Endothelial cell of umbilical vein (primary cell): ENCODE measurements at regions not wholly inside any gene's neighbourhood (a gene's known extent, or its start where the extent isn't known, plus 50 kb on each side); places are given as distances from the start of the nearest gene placed in this dataset.

ENCODE experiments used
- BruUV-seq: library from RNA; stranded (reverse); fragments of 400-500 nt; replicated peaks from 2 replicates; lab custom pipeline; 2021; lab: Mats Ljungman, UMichigan
- CTCF ChIA-PET: fragments of 300-600, 350-600 bp; sonication (Branson Sonifier 250); formaldehyde crosslinking; loops from one replicate; lab custom pipeline; 2021; ENCODE audit warnings: antibody characterized with exemption, inconsistent platforms; lab: Charles Lee
- POLR2A ChIA-PET: fragments of 300-600, 350-600 bp; sonication (Branson Sonifier 250); formaldehyde crosslinking; loops from one replicate; lab custom pipeline; 2021; ENCODE audit warnings: antibody characterized with exemption, inconsistent platforms; lab: Charles Lee
- DNase-seq: peaks from one replicate; pipeline ENCODE4 v3.0.0-alpha.2; 2011; ENCODE audit warnings: low read depth, low spot score
- FAIRE-seq: peaks from 2 replicates; lab custom pipeline; 2011; peaks lifted over from hg19 to GRCh38; lab: Jason Lieb, UNC
- H2AFZ ChIP-seq: 2 replicates; pipeline ENCODE4 v1.6.0; 2012; ENCODE audit warnings: low read depth, low read length, control low read depth, inconsistent platforms
- H3K27ac ChIP-seq: 2 replicates; pipeline ENCODE4 v1.5.1; 2011; ENCODE audit warnings: low read depth, mild to moderate bottlenecking, control low read depth, low read length, moderate library complexity; ENCODE audit not compliant: insufficient read depth
- H3K27me3 ChIP-seq, 2 experiments: 2 replicates each; pipeline versions ENCODE4 v1.6.0 to v1.6.1; 2011; ENCODE audit warnings: low read length in 2 of 2, mixed read lengths in 1 of 2; ENCODE audit not compliant: control insufficient read depth in 2 of 2, insufficient read depth in 2 of 2
- H3K36me3 ChIP-seq, 2 experiments: 2 replicates in 1 of 2; 3 replicates in 1 of 2; pipeline ENCODE4 v1.5.1; 2011; ENCODE audit warnings: low read length in 2 of 2, mild to moderate bottlenecking in 1 of 2, moderate library complexity in 1 of 2; ENCODE audit not compliant: control insufficient read depth in 2 of 2, insufficient read depth in 2 of 2; ENCODE audit errors: extremely low read depth in 1 of 2
- H3K4me1 ChIP-seq: 3 replicates; pipeline ENCODE4 v1.5.1; 2011; ENCODE audit warnings: mild to moderate bottlenecking, low read length; ENCODE audit not compliant: control insufficient read depth, insufficient read depth; ENCODE audit errors: extremely low read depth
- H3K4me2 ChIP-seq: 2 replicates; pipeline ENCODE4 v1.6.1; 2011; ENCODE audit warnings: low read length, control low read depth, mixed read lengths; ENCODE audit not compliant: insufficient read depth
- H3K4me3 ChIP-seq, 3 experiments: fragments of 200-600 bp in 1 of 3; sonication (generic), shearing (Covaris generic) in 1 of 3; replicated peaks in 1 of 3; 2 replicates each; pipeline ENCODE4 v1.5.1; 2011 to 2016; ENCODE audit warnings: control low read depth in 3 of 3, low read length in 3 of 3, mild to moderate bottlenecking in 2 of 3, inconsistent platforms in 1 of 3, low read depth in 1 of 3, moderate library complexity in 1 of 3; ENCODE audit not compliant: insufficient read depth in 1 of 3
- H3K79me2 ChIP-seq: 2 replicates; pipeline ENCODE4 v1.6.0; 2012; ENCODE audit warnings: low read length, inconsistent platforms; ENCODE audit not compliant: control insufficient read depth, insufficient read depth
- H3K9ac ChIP-seq: replicated peaks from 2 replicates; pipeline ENCODE3; 2011; ENCODE audit warnings: low read length, control low read depth; ENCODE audit not compliant: insufficient read depth; ENCODE audit errors: extremely low read depth
- H3K9me1 ChIP-seq: replicated peaks from 3 replicates; pipeline ENCODE4 v1.6.0; 2011; ENCODE audit warnings: mild to moderate bottlenecking, low read length; ENCODE audit not compliant: control insufficient read depth, insufficient read depth; ENCODE audit errors: extremely low read depth
- H3K9me3 ChIP-seq: replicated peaks from 2 replicates; pipeline ENCODE4 v1.5.1; 2012; ENCODE audit warnings: low read length, inconsistent platforms; ENCODE audit not compliant: control insufficient read depth, insufficient read depth
- H4K20me1 ChIP-seq: replicated peaks from 2 replicates; pipeline ENCODE3; 2011; ENCODE audit warnings: mild to moderate bottlenecking, low read length; ENCODE audit not compliant: control insufficient read depth, insufficient read depth; ENCODE audit errors: extremely low read depth
- CTCF ChIP-seq, 2 donors: IDR thresholded peaks; 1 replicate in 1 of 2; 2 replicates in 1 of 2; pipeline ENCODE4 v1.5.1; 2011; ENCODE audit warnings: low read length in 2 of 2, mild to moderate bottlenecking in 2 of 2, moderate library complexity in 2 of 2, control low read depth in 1 of 2, inconsistent platforms in 1 of 2, low read depth in 1 of 2; ENCODE audit not compliant: insufficient read depth in 1 of 2; ENCODE audit errors: extremely low read depth in 1 of 2
- EZH2 ChIP-seq: IDR thresholded peaks from 2 replicates; pipeline ENCODE4 v1.6.1; 2012; ENCODE audit warnings: borderline replicate concordance, low read depth, mild to moderate bottlenecking, moderate library complexity, low read length, inconsistent platforms; ENCODE audit not compliant: severe bottlenecking
- FOS ChIP-seq: IDR thresholded peaks from 2 replicates; pipeline ENCODE4 v1.6.1; 2011; ENCODE audit warnings: mild to moderate bottlenecking, low read length, moderate library complexity, borderline replicate concordance; ENCODE audit not compliant: insufficient read depth
- GATA2 ChIP-seq: IDR thresholded peaks from 2 replicates; pipeline ENCODE4 v1.7.0; 2011; ENCODE audit warnings: low read depth, mild to moderate bottlenecking, moderate library complexity, mixed read lengths, low read length; ENCODE audit not compliant: insufficient read length, insufficient read depth
- MYC ChIP-seq: IDR thresholded peaks from one replicate; pipeline ENCODE4 v1.6.1; 2011; ENCODE audit warnings: mild to moderate bottlenecking, low read depth, low read length
- POLR2A ChIP-seq: IDR thresholded peaks from 2 replicates; pipeline ENCODE4 v1.6.1; 2012; ENCODE audit warnings: low read depth, mild to moderate bottlenecking, control low read depth, low read length
- POLR2AphosphoS5 ChIP-seq: IDR thresholded peaks from 2 replicates; pipeline ENCODE4 v1.6.1; 2012; ENCODE audit warnings: low read depth, mild to moderate bottlenecking, control low read depth, low read length, moderate library complexity; ENCODE audit not compliant: insufficient read depth
- dilution Hi-C: fragments of 300-500 bp; cut with MboI; formaldehyde crosslinking; loops from one replicate; pipeline ENCODE4 v1.15.0; 2019; ENCODE audit warnings: low sequenced_read_pairs; ENCODE audit not compliant: extremely low pct_ligation_motif_present
- intact Hi-C: fragments of 100-400 bp; cut with micrococcal nuclease; formaldehyde crosslinking; loops from one replicate; pipeline ENCODE4 v1.10.0; 2022
- TF ChIP-seq, protein P1 (sequence below): IDR thresholded peaks from 2 replicates; pipeline ENCODE4 v1.6.1; 2011; ENCODE audit not compliant: insufficient read depth, insufficient read length

- H3K9ac ChIP-seq = no peak overlapping the region
- H3K9me3 ChIP-seq = no peaks in the 10 kb centered on the region
- no peaks in the 10 kb centered on the region for H3K36me3 ChIP-seq
- H3K9me1 ChIP-seq = no peaks in the 10 kb centered on the region
- no peak overlapping the region for H3K4me3 ChIP-seq
- H3K4me2 ChIP-seq = no peak overlapping the region
- ChIA-PET POLR2A (no interaction called here), CTCF (no interaction called here)
- H3K27ac ChIP-seq = no peak overlapping the region
- DNase-seq (no peak), FAIRE-seq (no peak)
- no TSS peak for BruUV-seq
- no peaks in the 10 kb centered on the region for H4K20me1 ChIP-seq
- no peak overlapping the region for H2AFZ ChIP-seq
- intact Hi-C loops (no loop called here), dilution Hi-C loops (no loop called here)
- TF ChIP-seq FOS (no peak), POLR2A (no peak)
- H3K27me3 ChIP-seq = no peaks in the 10 kb centered on the region
- no peaks in the 10 kb centered on the region for H3K79me2 ChIP-seq
- H3K4me1 ChIP-seq = no peaks in the 10 kb centered on the region
These were observed 363.3 kb downstream of the SEMA3D start for GRCh38 chr7:84823530-84823929.

DNA sequence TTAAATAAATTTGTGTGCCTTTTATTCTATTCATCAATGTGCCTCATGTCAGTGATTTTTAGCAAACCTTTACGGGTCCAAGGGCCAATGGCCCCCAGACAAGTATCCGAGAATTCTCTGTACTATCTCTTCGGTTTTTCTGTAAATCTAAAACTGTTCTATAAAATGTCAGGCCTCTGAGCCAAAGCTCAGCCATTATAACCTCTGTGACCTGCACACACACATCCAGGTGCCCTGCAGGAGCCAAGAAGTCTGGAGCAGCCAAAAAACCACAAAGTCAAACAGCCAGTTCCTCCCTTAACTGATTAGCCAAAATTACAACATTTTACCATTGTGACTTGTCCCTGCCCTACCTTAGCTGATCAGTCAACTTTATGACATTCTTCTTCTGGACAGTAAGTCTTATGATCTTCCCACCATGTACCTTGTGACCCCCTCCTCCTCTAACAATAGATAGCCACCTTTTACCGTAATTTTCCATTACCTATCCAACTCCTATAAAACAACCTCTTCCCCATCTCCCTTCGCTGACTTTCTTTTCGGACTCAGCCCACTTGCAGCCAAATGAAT, 363.8 kb downstream of the SEMA3D start:
- no peaks in the 10 kb centered on the region for H3K9me3 ChIP-seq
- ChIA-PET POLR2A (no interaction called here), CTCF (no interaction called here)
- H2AFZ ChIP-seq = no peak overlapping the region
- no peaks in the 10 kb centered on the region for H3K36me3 ChIP-seq
- no peaks in the 10 kb centered on the region for H4K20me1 ChIP-seq
- no peaks in the 10 kb centered on the region for H3K27me3 ChIP-seq
- no peak overlapping the region for H3K27ac ChIP-seq
- H3K79me2 ChIP-seq = no peaks in the 10 kb centered on the region
- FAIRE-seq (no peak), DNase-seq (no peak)
- intact Hi-C loops = no loop called here
- no peak for TF ChIP-seq CTCF (IDR thresholded peaks at IDR 0.05; ENCODE audit: extremely low read depth in 1 of 2, insufficient read depth in 1 of 2, low read depth in 1 of 2, low read length in 2 of 2)
- no peak for TF ChIP-seq POLR2A
- no peak for TF ChIP-seq POLR2AphosphoS5
- TF ChIP-seq, protein P1, sequence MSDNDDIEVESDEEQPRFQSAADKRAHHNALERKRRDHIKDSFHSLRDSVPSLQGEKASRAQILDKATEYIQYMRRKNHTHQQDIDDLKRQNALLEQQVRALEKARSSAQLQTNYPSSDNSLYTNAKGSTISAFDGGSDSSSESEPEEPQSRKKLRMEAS = no peak
- no peak for TF ChIP-seq GATA2
- no peak for TF ChIP-seq FOS
- no peak for TF ChIP-seq MYC
- TF ChIP-seq EZH2 = no peak
- H3K4me2 ChIP-seq = no peak overlapping the region
- H3K9ac ChIP-seq = no peak overlapping the region
- H3K9me1 ChIP-seq = no peaks in the 10 kb centered on the region
- no peaks in the 10 kb centered on the region for H3K4me1 ChIP-seq
- no TSS peak for BruUV-seq
- no peak overlapping the region for H3K4me3 ChIP-seq
- dilution Hi-C loops = no loop called here
